ENCODE measurements at regions not wholly inside any gene's neighbourhood (a gene's known extent, or its start where the extent isn't known, plus 50 kb on each side); places are given as distances from the start of the nearest gene placed in this dataset.
"Not testable (repeated sequence)": the region's sequence is repeated elsewhere in the genome, so short reads cannot be mapped to it uniquely, and the experiment has no call there.

DNA sequence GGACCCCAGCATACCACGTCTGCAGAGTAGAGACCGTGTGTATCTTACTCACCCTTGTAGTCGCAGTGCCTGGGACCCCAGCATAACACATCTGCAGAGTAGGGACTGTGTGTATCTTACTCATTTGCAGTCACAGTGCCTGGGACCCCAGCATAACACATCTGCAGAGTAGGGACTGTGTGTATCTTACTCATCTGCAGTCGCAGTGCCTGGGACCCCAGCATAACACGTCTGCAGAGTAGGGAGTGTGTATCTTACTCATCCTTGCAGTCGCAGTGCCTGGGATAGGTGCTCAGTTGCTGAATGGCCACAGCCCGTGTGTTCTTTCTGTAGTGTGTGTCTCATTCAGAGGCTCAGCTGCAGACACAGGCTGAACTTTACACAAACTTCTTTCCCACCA lies 71.4 kb upstream of the FRG1 start:
- DNase-seq = no peak

DNA sequence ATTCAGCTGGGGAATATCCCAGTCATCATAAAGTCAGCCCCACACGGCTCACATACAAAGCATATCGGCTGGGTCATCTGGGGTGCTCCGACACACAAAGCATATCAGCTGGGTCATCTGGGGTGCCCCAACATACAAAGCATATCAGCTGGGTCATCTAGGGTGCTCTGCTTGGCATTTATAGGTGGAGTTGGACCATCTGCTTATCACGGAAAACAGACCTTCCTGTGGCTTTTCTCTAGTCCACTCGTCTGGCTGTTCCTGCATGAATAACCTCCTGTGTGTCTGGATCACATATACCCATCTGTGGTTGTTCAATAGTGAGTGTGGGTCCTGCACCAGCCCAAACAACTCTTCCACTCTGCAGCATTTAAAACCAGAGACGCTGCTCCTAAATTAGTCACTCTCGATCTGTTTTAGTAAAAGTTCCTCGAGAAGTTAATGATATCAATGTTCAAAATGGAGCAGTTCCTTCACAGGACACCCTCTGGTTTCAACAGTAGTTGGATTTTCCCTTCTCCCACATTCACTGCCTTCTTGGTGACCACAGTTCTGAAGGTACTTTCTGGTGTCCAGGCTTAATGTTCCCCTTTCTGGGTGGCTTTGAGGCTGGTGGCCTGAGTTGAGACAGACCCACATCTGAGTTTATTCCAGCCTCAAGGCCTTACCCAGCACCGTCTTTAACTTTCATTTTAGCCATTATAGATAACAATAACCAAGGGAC lies 70.0 kb upstream of the FRG1 start:
- DNase-seq = no peak

DNA sequence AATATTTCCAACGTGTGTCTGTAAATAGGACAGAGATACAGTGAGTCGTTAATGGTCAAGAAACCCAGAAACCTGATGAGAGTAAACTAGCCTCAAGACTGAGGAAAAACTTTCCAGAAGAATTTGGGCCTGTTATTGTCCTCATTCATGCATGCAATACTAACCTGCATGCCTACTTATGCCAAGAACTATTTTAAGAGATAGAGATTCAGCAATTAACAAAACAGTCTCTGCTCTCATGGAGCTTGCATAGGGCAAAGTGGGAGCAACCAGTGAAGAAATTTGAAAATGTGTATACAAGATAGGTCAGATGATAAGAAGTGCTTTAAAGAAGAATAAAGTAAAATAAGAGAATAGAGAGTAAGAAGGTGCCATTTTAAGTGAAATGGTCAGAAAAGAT lies 66.1 kb upstream of the FRG1 start:
- no peak for DNase-seq

DNA sequence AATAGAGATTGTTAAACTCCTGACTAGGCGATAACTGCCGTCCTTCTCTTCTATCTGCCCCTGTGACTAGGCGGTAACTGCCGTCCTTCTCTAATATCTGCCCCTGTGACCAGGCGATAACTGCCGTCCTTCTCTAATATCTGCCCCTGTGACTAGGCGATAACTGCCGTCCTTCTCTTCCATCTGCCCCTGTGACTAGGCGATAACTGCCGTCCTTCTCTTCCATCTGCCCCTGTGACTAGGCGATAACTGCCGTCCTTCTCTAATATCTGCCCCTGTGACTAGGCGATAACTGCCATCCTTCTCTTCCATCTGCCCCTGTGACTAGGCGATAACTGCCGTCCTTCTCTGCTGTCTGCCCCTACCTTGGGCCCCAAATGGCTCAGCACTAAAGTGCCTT lies 59.5 kb upstream of the FRG1 start:
- DNase-seq = not testable (repeated sequence)

DNA sequence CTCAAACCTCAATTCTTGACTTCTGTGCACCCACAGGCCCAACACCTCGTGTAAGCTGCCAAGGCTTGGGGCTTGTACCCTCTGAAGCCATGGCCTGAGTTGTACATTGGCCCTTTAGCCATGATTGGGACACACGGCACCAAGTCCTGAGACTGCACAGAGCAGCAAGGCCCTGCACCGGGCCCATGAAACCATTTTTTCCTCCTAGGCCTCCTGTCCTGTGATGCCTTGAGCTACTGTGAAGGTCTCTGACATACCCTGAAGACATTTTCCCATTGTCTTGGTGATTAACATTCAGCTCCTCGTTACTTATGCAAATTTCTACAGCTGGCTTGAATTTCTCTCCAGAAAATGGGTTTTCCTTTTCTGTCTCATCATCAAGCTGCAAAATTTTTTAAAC lies 52.3 kb upstream of the FRG1 start:
- DNase-seq = not testable (repeated sequence)
